Fibroblast of lung (primary cell): ENCODE measurements at regions not wholly inside any gene's neighbourhood (a gene's known extent, or its start where the extent isn't known, plus 50 kb on each side); places are given as distances from the start of the nearest gene placed in this dataset.
A peak's percentile ranks its signal among the peaks of the same experiment; 100 is the strongest.
"Not testable (repeated sequence)": the region's sequence is repeated elsewhere in the genome, so short reads cannot be mapped to it uniquely, and the experiment has no call there.

ENCODE experiments used
- DNase-seq, 2 donors: peaks; one replicate each; pipeline versions ENCODE4 v3.0.0 to v3.0.0-alpha.2; 2010; ENCODE audit warnings: low read depth in 2 of 2
- H2AFZ ChIP-seq: 2 replicates; pipeline ENCODE4 v1.5.1; 2012; ENCODE audit warnings: low read length, control low read depth, inconsistent platforms
- H3K27ac ChIP-seq: 2 replicates; pipeline ENCODE4 v1.5.1; 2011; ENCODE audit warnings: low read length, control low read depth; ENCODE audit not compliant: insufficient read depth
- H3K27me3 ChIP-seq: 2 replicates; pipeline ENCODE4 v1.5.1; 2011; ENCODE audit warnings: mild to moderate bottlenecking, low read length; ENCODE audit not compliant: control insufficient read depth, insufficient read depth
- H3K36me3 ChIP-seq: 2 replicates; pipeline ENCODE4 v1.5.1; 2011; ENCODE audit warnings: low read length; ENCODE audit not compliant: control insufficient read depth, insufficient read depth
- H3K4me1 ChIP-seq: 2 replicates; pipeline ENCODE4 v1.5.1; 2011; ENCODE audit warnings: low read length; ENCODE audit not compliant: control insufficient read depth, insufficient read depth; ENCODE audit errors: extremely low read depth
- H3K4me2 ChIP-seq: 2 replicates; pipeline ENCODE4 v1.5.1; 2011; ENCODE audit warnings: low read length, control low read depth; ENCODE audit not compliant: insufficient read depth; ENCODE audit errors: extremely low read depth
- H3K4me3 ChIP-seq, 4 experiments: fragments of 200-600 bp in 1 of 4; sonication (generic) in 1 of 4; replicated peaks in 1 of 4; 2 replicates each; pipeline ENCODE4 v1.5.1; 2011 to 2016; ENCODE audit warnings: low read length in 4 of 4, low read depth in 3 of 4, mild to moderate bottlenecking in 3 of 4, control low read depth in 2 of 4, inconsistent platforms in 1 of 4, mixed read lengths in 1 of 4; ENCODE audit not compliant: insufficient read depth in 1 of 4; ENCODE audit errors: control extremely low read depth in 1 of 4
- H3K79me2 ChIP-seq: 2 replicates; pipeline ENCODE4 v1.5.1; 2012; ENCODE audit warnings: mild to moderate bottlenecking, low read length, inconsistent platforms; ENCODE audit not compliant: control insufficient read depth, insufficient read depth
- H3K9ac ChIP-seq: 2 replicates; pipeline ENCODE4 v1.5.1; 2011; ENCODE audit warnings: mild to moderate bottlenecking, low read length, control low read depth; ENCODE audit not compliant: insufficient read depth
- H3K9me3 ChIP-seq: 2 replicates; pipeline ENCODE4 v1.5.1; 2012; ENCODE audit warnings: low read depth, low read length; ENCODE audit not compliant: control insufficient read depth, insufficient read depth
- H4K20me1 ChIP-seq: 2 replicates; pipeline ENCODE4 v1.5.1; 2011; ENCODE audit warnings: low read length; ENCODE audit not compliant: control insufficient read depth, insufficient read depth; ENCODE audit errors: extremely low read depth
- CTCF ChIP-seq, 2 donors: IDR thresholded peaks in 1 of 2; conservative IDR thresholded peaks in 1 of 2; 1 replicate in 1 of 2; 2 replicates in 1 of 2; pipeline ENCODE4 v1.5.1; 2011 to 2012; ENCODE audit warnings: low read length in 2 of 2, control low read depth in 1 of 2, inconsistent platforms in 1 of 2, low read depth in 1 of 2, mild to moderate bottlenecking in 1 of 2
- EZH2 ChIP-seq: IDR thresholded peaks from 2 replicates; pipeline ENCODE4 v1.5.1; 2012; ENCODE audit warnings: low read length, control low read depth, mild to moderate bottlenecking; ENCODE audit errors: missing control alignments

- Histone ChIP-seq H3K4me3 (no peak overlapping the region), H3K9ac (no peak overlapping the region), H3K4me2 (no peak overlapping the region), H3K27ac (no peak overlapping the region), H3K27me3 (no peaks in the 10 kb centered on the region), H3K79me2 (no peaks in the 10 kb centered on the region), H3K9me3 (no peaks in the 10 kb centered on the region), H3K36me3 (no peaks in the 10 kb centered on the region), H2AFZ (no peak overlapping the region), H4K20me1 (no peaks in the 10 kb centered on the region), H3K4me1 (no peaks in the 10 kb centered on the region)
- peak; percentile 15 to 83 for DNase-seq
- no peak for TF ChIP-seq EZH2
- TF ChIP-seq CTCF (conservative IDR thresholded peaks at IDR 0.05 in 1 of 2, IDR thresholded peaks at IDR 0.05 in 1 of 2; ENCODE audit: low read depth in 1 of 2, low read length in 2 of 2): no peak
Observed at GRCh38 chr6:9292975-9293374, 857.6 kb upstream of the SLC35B3 start.

GRCh38 chr6:9290342-9290741 is 855.0 kb upstream of the SLC35B3 start:
- H3K9me3 ChIP-seq, H3K79me2 ChIP-seq, H3K4me2 ChIP-seq, H2AFZ ChIP-seq, DNase-seq, H3K27ac ChIP-seq, H3K4me1 ChIP-seq, H3K36me3 ChIP-seq, H3K9ac ChIP-seq, H4K20me1 ChIP-seq, H3K4me3 ChIP-seq, H3K27me3 ChIP-seq: not testable (repeated sequence)

GRCh38 chr6:9272671-9273070 is 837.3 kb upstream of the SLC35B3 start:
- no peak overlapping the region for H3K27ac ChIP-seq
- no peaks in the 10 kb centered on the region for H3K79me2 ChIP-seq
- no peak overlapping the region for H3K4me3 ChIP-seq
- H2AFZ ChIP-seq: no peak overlapping the region
- H3K4me2 ChIP-seq: no peak overlapping the region
- no peaks in the 10 kb centered on the region for H3K36me3 ChIP-seq
- H4K20me1 ChIP-seq: no peaks in the 10 kb centered on the region
- no peaks in the 10 kb centered on the region for H3K4me1 ChIP-seq
- H3K9me3 ChIP-seq: no peaks in the 10 kb centered on the region
- no peak overlapping the region for H3K9ac ChIP-seq
- DNase-seq: no peak
- TF ChIP-seq EZH2: no peak
- no peak for TF ChIP-seq CTCF (conservative IDR thresholded peaks at IDR 0.05 in 1 of 2, IDR thresholded peaks at IDR 0.05 in 1 of 2; ENCODE audit: low read depth in 1 of 2, low read length in 2 of 2)
- H3K27me3 ChIP-seq: no peaks in the 10 kb centered on the region

GRCh38 chr6:9266741-9267140 is 831.4 kb upstream of the SLC35B3 start:
- H3K79me2 ChIP-seq: no peaks in the 10 kb centered on the region
- TF ChIP-seq EZH2: no peak
- no peak for TF ChIP-seq CTCF (conservative IDR thresholded peaks at IDR 0.05 in 1 of 2, IDR thresholded peaks at IDR 0.05 in 1 of 2; ENCODE audit: low read depth in 1 of 2, low read length in 2 of 2)
- no peaks in the 10 kb centered on the region for H3K36me3 ChIP-seq
- no peak for DNase-seq
- H3K4me2 ChIP-seq: no peak overlapping the region
- H3K9ac ChIP-seq: no peak overlapping the region
- H3K9me3 ChIP-seq: no peaks in the 10 kb centered on the region
- H2AFZ ChIP-seq: no peak overlapping the region
- H3K27me3 ChIP-seq: no peaks in the 10 kb centered on the region
- no peaks in the 10 kb centered on the region for H3K4me1 ChIP-seq
- no peak overlapping the region for H3K27ac ChIP-seq
- H4K20me1 ChIP-seq: no peaks in the 10 kb centered on the region
- H3K4me3 ChIP-seq: no peak overlapping the region
